ENCODE measurements at regions not wholly inside any gene's neighbourhood (a gene's known extent, or its start where the extent isn't known, plus 50 kb on each side); places are given as distances from the start of the nearest gene placed in this dataset.
"Not testable (repeated sequence)": the region's sequence is repeated elsewhere in the genome, so short reads cannot be mapped to it uniquely, and the experiment has no call there.

- no peak overlapping the region for H3K4me3 ChIP-seq
- TF ChIP-seq POLR2A (IDR thresholded peaks at IDR 0.05), result no peak
- TF ChIP-seq CTCF (IDR thresholded peaks at IDR 0.05), result no peak
- WGBS, 2 donors, result 65 to 79% methylated on average over 4 of the region's 4 CpGs
- H3K27me3 ChIP-seq, result no peaks in the 10 kb centered on the region
- ATAC-seq (no peak), DNase-seq (no peak)
- intact Hi-C loops (cut with DNase I), result no loop called here
- H3K27ac ChIP-seq, result no peak overlapping the region
- H3K4me1 ChIP-seq, result no peaks in the 10 kb centered on the region
- H3K36me3 ChIP-seq (replicated peaks in 1 of 2; ENCODE audit: insufficient read depth in 1 of 2, low read depth in 2 of 2), result no peaks in the 10 kb centered on the region
- no peaks in the 10 kb centered on the region for H3K9me3 ChIP-seq
Observed at GRCh38 chr4:24363751-24364150, 220.6 kb downstream of the DHX15 start.

DNA sequence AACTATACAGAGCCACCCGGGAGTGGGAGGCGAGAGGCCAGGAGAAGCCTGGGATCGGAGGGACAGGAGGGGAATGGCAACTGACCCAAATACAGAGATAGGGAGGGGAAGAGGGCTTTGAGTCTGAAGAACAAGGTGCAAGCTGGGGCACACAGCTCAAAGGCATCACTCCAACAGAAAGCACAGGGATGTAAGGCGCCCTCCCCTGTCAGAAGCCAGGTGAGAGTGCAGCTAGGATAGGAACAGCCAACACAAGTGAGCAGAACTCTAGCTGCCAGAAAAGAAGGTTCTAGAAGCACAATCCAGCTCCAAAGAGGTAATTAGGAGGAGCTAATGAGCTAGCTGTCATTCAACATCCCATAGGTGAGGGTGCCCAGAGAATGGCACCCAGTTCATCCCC is 232.2 kb downstream of the DHX15 start:
- no peak for DNase-seq
- Histone ChIP-seq H3K9me3 (no peaks in the 10 kb centered on the region), H3K4me1 (no peaks in the 10 kb centered on the region), H3K4me3 (no peak overlapping the region), H3K27ac (no peak overlapping the region), H3K27me3 (no peaks in the 10 kb centered on the region), H3K36me3 (replicated peaks in 1 of 2; ENCODE audit: insufficient read depth in 1 of 2, low read depth in 2 of 2) (no peaks in the 10 kb centered on the region)
- WGBS, 2 donors, result 84% methylated on average over 4 of the region's 4 CpGs
- no peak for TF ChIP-seq POLR2A (IDR thresholded peaks at IDR 0.05)
- TF ChIP-seq CTCF (IDR thresholded peaks at IDR 0.05), result no peak
- no peak for ATAC-seq
- intact Hi-C loops (cut with DNase I), result no loop called here

GRCh38 chr4:24349168-24349996 is 235.0 kb downstream of the DHX15 start:
- H3K36me3 ChIP-seq (replicated peaks in 1 of 2; ENCODE audit: insufficient read depth in 1 of 2, low read depth in 2 of 2); DNase-seq; H3K27ac ChIP-seq; H3K4me3 ChIP-seq; intact Hi-C loops (cut with DNase I); H3K4me1 ChIP-seq; ATAC-seq; H3K27me3 ChIP-seq; H3K9me3 ChIP-seq: not testable (repeated sequence)
- 72 to 92% methylated on average over 14 to 15 of the region's 15 CpGs for WGBS, 2 donors

- Histone ChIP-seq H3K4me3 (no peak overlapping the region), H3K27me3 (no peaks in the 10 kb centered on the region), H3K9me3 (no peaks in the 10 kb centered on the region), H3K4me1 (no peaks in the 10 kb centered on the region), H3K27ac (no peak overlapping the region), H3K36me3 (replicated peaks in 1 of 2; ENCODE audit: insufficient read depth in 1 of 2, low read depth in 2 of 2) (no peaks in the 10 kb centered on the region)
- ATAC-seq (no peak), DNase-seq (no peak)
- intact Hi-C loops (cut with DNase I), result no loop called here
- 76 to 84% methylated on average over 5 of the region's 5 CpGs for WGBS, 2 donors
- TF ChIP-seq CTCF (IDR thresholded peaks at IDR 0.05) (no peak), POLR2A (IDR thresholded peaks at IDR 0.05) (no peak)
Observed at GRCh38 chr4:24339260-24339659, 245.1 kb downstream of the DHX15 start.

GRCh38 chr4:24337451-24338190 is 246.7 kb downstream of the DHX15 start:
- H3K36me3 ChIP-seq (replicated peaks in 1 of 2; ENCODE audit: insufficient read depth in 1 of 2, low read depth in 2 of 2), result no peaks in the 10 kb centered on the region
- intact Hi-C loops (cut with DNase I), result no loop called here
- no peak overlapping the region for H3K27ac ChIP-seq
- H3K4me1 ChIP-seq, result no peaks in the 10 kb centered on the region
- no peaks in the 10 kb centered on the region for H3K9me3 ChIP-seq
- H3K4me3 ChIP-seq, result no peak overlapping the region
- ATAC-seq (no peak), DNase-seq (no peak)
- no peaks in the 10 kb centered on the region for H3K27me3 ChIP-seq
- WGBS, 2 donors, result 66 to 70% methylated on average over 13 of the region's 13 CpGs
- TF ChIP-seq CTCF (IDR thresholded peaks at IDR 0.05) (no peak), POLR2A (IDR thresholded peaks at IDR 0.05) (no peak)
